ENCODE measurements at regions not wholly inside any gene's neighbourhood (a gene's known extent, or its start where the extent isn't known, plus 50 kb on each side); places are given as distances from the start of the nearest gene placed in this dataset.

GRCh38 chr11:97895572-97895971, 1125.2 kb upstream of the CNTN5 start:
- H3K9me3 ChIP-seq = no peaks in the 10 kb centered on the region
- intact Hi-C loops (cut with DNase I) = no loop called here
- H3K27me3 ChIP-seq = no peaks in the 10 kb centered on the region
- no peak overlapping the region for H3K27ac ChIP-seq
- DNase-seq = no peak
- H3K4me3 ChIP-seq = no peak overlapping the region
- H3K36me3 ChIP-seq = no peaks in the 10 kb centered on the region
- TF ChIP-seq POLR2A (IDR thresholded peaks at IDR 0.05) (no peak), CTCF (IDR thresholded peaks at IDR 0.05) (no peak), EP300 (IDR thresholded peaks at IDR 0.05) (no peak)
- H3K4me1 ChIP-seq (ENCODE audit: insufficient read depth) = no peaks in the 10 kb centered on the region
- 89 to 98% (median 92%) methylated on average over 3 of the region's 3 CpGs for WGBS, 3 donors

GRCh38 chr11:97902828-97903227, 1117.9 kb upstream of the CNTN5 start:
- intact Hi-C loops (cut with DNase I) = no loop called here
- 56 to 72% (median 58%) methylated on average over 1 of the region's 1 CpG for WGBS, 3 donors
- TF ChIP-seq POLR2A (IDR thresholded peaks at IDR 0.05) = no peak
- no peak for TF ChIP-seq EP300 (IDR thresholded peaks at IDR 0.05)
- no peak for TF ChIP-seq CTCF (IDR thresholded peaks at IDR 0.05)
- Histone ChIP-seq H3K27me3 (no peaks in the 10 kb centered on the region), H3K27ac (no peak overlapping the region), H3K9me3 (no peaks in the 10 kb centered on the region), H3K36me3 (no peaks in the 10 kb centered on the region), H3K4me3 (no peak overlapping the region), H3K4me1 (ENCODE audit: insufficient read depth) (no peaks in the 10 kb centered on the region)
- DNase-seq = no peak

- Histone ChIP-seq H3K4me3 (no peak overlapping the region), H3K36me3 (no peaks in the 10 kb centered on the region), H3K9me3 (no peaks in the 10 kb centered on the region), H3K4me1 (ENCODE audit: insufficient read depth) (no peaks in the 10 kb centered on the region), H3K27ac (no peak overlapping the region), H3K27me3 (no peaks in the 10 kb centered on the region)
- TF ChIP-seq POLR2A (IDR thresholded peaks at IDR 0.05) (no peak), CTCF (IDR thresholded peaks at IDR 0.05) (no peak), EP300 (IDR thresholded peaks at IDR 0.05) (no peak)
- intact Hi-C loops (cut with DNase I) = no loop called here
- DNase-seq = no peak
These were observed 1115.6 kb upstream of the CNTN5 start for GRCh38 chr11:97905101-97905500.

GRCh38 chr11:97905671-97906070, 1115.1 kb upstream of the CNTN5 start:
- intact Hi-C loops (cut with DNase I) = no loop called here
- Histone ChIP-seq H3K4me3 (no peak overlapping the region), H3K36me3 (no peaks in the 10 kb centered on the region), H3K27me3 (no peaks in the 10 kb centered on the region), H3K4me1 (ENCODE audit: insufficient read depth) (no peaks in the 10 kb centered on the region), H3K9me3 (no peaks in the 10 kb centered on the region), H3K27ac (no peak overlapping the region)
- WGBS, 3 donors = 94 to 98% (median 95%) methylated on average over 1 of the region's 1 CpG
- no peak for DNase-seq
- no peak for TF ChIP-seq POLR2A (IDR thresholded peaks at IDR 0.05)
- TF ChIP-seq CTCF (IDR thresholded peaks at IDR 0.05) = no peak
- no peak for TF ChIP-seq EP300 (IDR thresholded peaks at IDR 0.05)

- no peak overlapping the region for H3K4me3 ChIP-seq
- no peaks in the 10 kb centered on the region for H3K4me1 ChIP-seq (ENCODE audit: insufficient read depth)
- H3K9me3 ChIP-seq = no peaks in the 10 kb centered on the region
- TF ChIP-seq EP300 (IDR thresholded peaks at IDR 0.05) (no peak), CTCF (IDR thresholded peaks at IDR 0.05) (no peak)
- no peak overlapping the region for H3K27ac ChIP-seq
- DNase-seq = no peak
- WGBS, 3 donors = 89 to 93% (median 91%) methylated on average over 5 of the region's 5 CpGs
- no peaks in the 10 kb centered on the region for H3K27me3 ChIP-seq
- intact Hi-C loops (cut with DNase I) = no loop called here
- no peaks in the 10 kb centered on the region for H3K36me3 ChIP-seq
These were observed 1112.4 kb upstream of the CNTN5 start for GRCh38 chr11:97908354-97908753.
